ELR (cell line): ENCODE measurements at regions not wholly inside any gene's neighbourhood (a gene's known extent, or its start where the extent isn't known, plus 50 kb on each side); places are given as distances from the start of the nearest gene placed in this dataset.
"Not testable (repeated sequence)": the region's sequence is repeated elsewhere in the genome, so short reads cannot be mapped to it uniquely, and the experiment has no call there.

Source experiments
- DNase-seq: peaks from one replicate; pipeline ENCODE4 v3.0.0-alpha.2; 2015; ENCODE audit warnings: low read depth

GRCh38 chr5:36390640-36391039, 88.9 kb upstream of the RANBP3L start:
- no peak for DNase-seq

- no peak for DNase-seq
Observed at GRCh38 chr5:36392186-36392585, 90.5 kb upstream of the RANBP3L start.

- DNase-seq = peak; percentile 31
Observed at GRCh38 chr5:36392818-36393217, 91.1 kb upstream of the RANBP3L start.

- no peak for DNase-seq
Observed at GRCh38 chr5:36393656-36394428, 92.1 kb upstream of the RANBP3L start.

- no peak for DNase-seq
Observed at GRCh38 chr5:36395260-36395659, 93.6 kb upstream of the RANBP3L start.

- not testable (repeated sequence) for DNase-seq
Observed at GRCh38 chr5:36395947-36396346, 94.2 kb upstream of the RANBP3L start.

- DNase-seq = peak; percentile 28
Observed at GRCh38 chr5:36396640-36397039, 94.9 kb upstream of the RANBP3L start.

- DNase-seq = peak; percentile 49
Observed at GRCh38 chr5:36397901-36398536, 96.3 kb upstream of the RANBP3L start.

GRCh38 chr5:36402512-36402906, 100.8 kb upstream of the RANBP3L start:
- DNase-seq = no peak

GRCh38 chr5:36403632-36404311, 102.1 kb upstream of the RANBP3L start:
- peak; percentile 86 for DNase-seq

GRCh38 chr5:36406023-36406422, 104.3 kb upstream of the RANBP3L start:
- DNase-seq = no peak

GRCh38 chr5:36407396-36407795, 105.7 kb upstream of the RANBP3L start:
- peak; percentile 52 for DNase-seq

GRCh38 chr5:36409711-36410110, 108.0 kb upstream of the RANBP3L start:
- not testable (repeated sequence) for DNase-seq

GRCh38 chr5:36410672-36411071, 109.0 kb upstream of the RANBP3L start:
- not testable (repeated sequence) for DNase-seq

GRCh38 chr5:36414869-36415282, 113.2 kb upstream of the RANBP3L start:
- peak; percentile 78 for DNase-seq

- DNase-seq = no peak
Observed at GRCh38 chr5:36416605-36417004, 114.9 kb upstream of the RANBP3L start.

GRCh38 chr5:36417221-36417620, 115.5 kb upstream of the RANBP3L start:
- peak; percentile 25 for DNase-seq

- DNase-seq = no peak
Observed at GRCh38 chr5:36417668-36418067, 116.0 kb upstream of the RANBP3L start.

- peak; percentile 20 for DNase-seq
Observed at GRCh38 chr5:36418152-36418979, 116.7 kb upstream of the RANBP3L start.

- DNase-seq = no peak
Observed at GRCh38 chr5:36421256-36421655, 119.6 kb upstream of the RANBP3L start.

- DNase-seq = peak; percentile 81
Observed at GRCh38 chr5:36422952-36423351, 121.2 kb upstream of the RANBP3L start.
